Endothelial cell (in vitro differentiated cells): ENCODE measurements at regions not wholly inside any gene's neighbourhood (a gene's known extent, or its start where the extent isn't known, plus 50 kb on each side); places are given as distances from the start of the nearest gene placed in this dataset.

Experiments used
- DNase-seq: peaks from one replicate; pipeline ENCODE4 v3.0.0; 2021; ENCODE audit warnings: low spot score
- H3K27ac Mint-ChIP-seq: one replicate; pipeline ENCODE4 v1.8.0; 2021; ENCODE audit warnings: mixed read lengths, inconsistent platforms; ENCODE audit not compliant: unreplicated experiment
- H3K27me3 Mint-ChIP-seq: one replicate; pipeline ENCODE4 v1.8.0; 2021; ENCODE audit warnings: mild to moderate bottlenecking, moderate library complexity, mixed read lengths, inconsistent platforms; ENCODE audit not compliant: unreplicated experiment
- H3K36me3 Mint-ChIP-seq: one replicate; pipeline ENCODE4 v1.8.0; 2021; ENCODE audit warnings: mild to moderate bottlenecking, low read depth, mixed read lengths, inconsistent platforms; ENCODE audit not compliant: unreplicated experiment
- H3K4me1 Mint-ChIP-seq: one replicate; pipeline ENCODE4 v1.8.0; 2021; ENCODE audit warnings: mild to moderate bottlenecking, mixed read lengths, inconsistent platforms; ENCODE audit not compliant: unreplicated experiment
- H3K4me3 Mint-ChIP-seq: one replicate; pipeline ENCODE4 v1.8.0; 2021; ENCODE audit warnings: mild to moderate bottlenecking, mixed read lengths, inconsistent platforms; ENCODE audit not compliant: unreplicated experiment
- H3K9me3 Mint-ChIP-seq: one replicate; pipeline ENCODE4 v1.8.0; 2021; ENCODE audit warnings: mixed read lengths, inconsistent platforms; ENCODE audit not compliant: unreplicated experiment
- CTCF ChIP-seq: fragments of 200-600 bp; sonication (generic); IDR thresholded peaks from one replicate; pipeline ENCODE4 v1.5.0; 2021; ENCODE audit warnings: antibody characterized with exemption; ENCODE audit not compliant: unreplicated experiment

GRCh38 chr3:3366386-3366785, 186.9 kb upstream of the CRBN start:
- H3K27me3 Mint-ChIP-seq: no peaks in the 10 kb centered on the region
- H3K4me1 Mint-ChIP-seq: no peaks in the 10 kb centered on the region
- H3K4me3 Mint-ChIP-seq: no peak overlapping the region
- H3K36me3 Mint-ChIP-seq: peaks cover 4% of the 10 kb centered on the region
- no peak for DNase-seq
- no peak for TF ChIP-seq CTCF
- H3K27ac Mint-ChIP-seq: no peak overlapping the region
- H3K9me3 Mint-ChIP-seq: peaks cover 26% of the 10 kb centered on the region

- Mint-ChIP-seq H3K36me3 (peaks cover 4% of the 10 kb centered on the region), H3K9me3 (peaks cover 33% of the 10 kb centered on the region), H3K27me3 (no peaks in the 10 kb centered on the region), H3K27ac (no peak overlapping the region), H3K4me1 (no peaks in the 10 kb centered on the region), H3K4me3 (no peak overlapping the region)
- TF ChIP-seq CTCF: no peak
- no peak for DNase-seq
Measured at GRCh38 chr3:3365716-3366115, 186.2 kb upstream of the CRBN start.

- H3K9me3 Mint-ChIP-seq: peaks cover 34% of the 10 kb centered on the region
- no peaks in the 10 kb centered on the region for H3K36me3 Mint-ChIP-seq
- DNase-seq: no peak
- no peaks in the 10 kb centered on the region for H3K27me3 Mint-ChIP-seq
- no peaks in the 10 kb centered on the region for H3K4me1 Mint-ChIP-seq
- no peak for TF ChIP-seq CTCF
- no peak overlapping the region for H3K4me3 Mint-ChIP-seq
- H3K27ac Mint-ChIP-seq: no peak overlapping the region
Measured at GRCh38 chr3:3356846-3357245, 177.4 kb upstream of the CRBN start.

GRCh38 chr3:3355442-3355841, 176.0 kb upstream of the CRBN start:
- Mint-ChIP-seq H3K27me3 (no peaks in the 10 kb centered on the region), H3K9me3 (peaks cover 30% of the 10 kb centered on the region), H3K27ac (no peak overlapping the region), H3K4me1 (no peaks in the 10 kb centered on the region), H3K4me3 (no peak overlapping the region), H3K36me3 (no peaks in the 10 kb centered on the region)
- TF ChIP-seq CTCF: no peak
- no peak for DNase-seq

- Mint-ChIP-seq H3K9me3 (peaks cover 39% of the 10 kb centered on the region), H3K27me3 (no peaks in the 10 kb centered on the region), H3K4me3 (no peak overlapping the region), H3K36me3 (no peaks in the 10 kb centered on the region), H3K27ac (no peak overlapping the region), H3K4me1 (no peaks in the 10 kb centered on the region)
- TF ChIP-seq CTCF: no peak
- DNase-seq: no peak
Measured at GRCh38 chr3:3353153-3353552, 173.7 kb upstream of the CRBN start.
